ENCODE measurements at regions not wholly inside any gene's neighbourhood (a gene's known extent, or its start where the extent isn't known, plus 50 kb on each side); places are given as distances from the start of the nearest gene placed in this dataset.

GRCh38 chr5:37930350-37930749, 90.5 kb upstream of the GDNF start:
- TF ChIP-seq, protein P1, sequence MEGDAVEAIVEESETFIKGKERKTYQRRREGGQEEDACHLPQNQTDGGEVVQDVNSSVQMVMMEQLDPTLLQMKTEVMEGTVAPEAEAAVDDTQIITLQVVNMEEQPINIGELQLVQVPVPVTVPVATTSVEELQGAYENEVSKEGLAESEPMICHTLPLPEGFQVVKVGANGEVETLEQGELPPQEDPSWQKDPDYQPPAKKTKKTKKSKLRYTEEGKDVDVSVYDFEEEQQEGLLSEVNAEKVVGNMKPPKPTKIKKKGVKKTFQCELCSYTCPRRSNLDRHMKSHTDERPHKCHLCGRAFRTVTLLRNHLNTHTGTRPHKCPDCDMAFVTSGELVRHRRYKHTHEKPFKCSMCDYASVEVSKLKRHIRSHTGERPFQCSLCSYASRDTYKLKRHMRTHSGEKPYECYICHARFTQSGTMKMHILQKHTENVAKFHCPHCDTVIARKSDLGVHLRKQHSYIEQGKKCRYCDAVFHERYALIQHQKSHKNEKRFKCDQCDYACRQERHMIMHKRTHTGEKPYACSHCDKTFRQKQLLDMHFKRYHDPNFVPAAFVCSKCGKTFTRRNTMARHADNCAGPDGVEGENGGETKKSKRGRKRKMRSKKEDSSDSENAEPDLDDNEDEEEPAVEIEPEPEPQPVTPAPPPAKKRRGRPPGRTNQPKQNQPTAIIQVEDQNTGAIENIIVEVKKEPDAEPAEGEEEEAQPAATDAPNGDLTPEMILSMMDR (IDR thresholded peaks at IDR 0.05; ENCODE audit: low read depth, low read length): no peak
- no peak for TF ChIP-seq EZH2phosphoT487 (IDR thresholded peaks at IDR 0.05; ENCODE audit: low read depth)

Measured in OCI-LY3 (cell line).